H1 (cell line): ENCODE measurements at regions not wholly inside any gene's neighbourhood (a gene's known extent, or its start where the extent isn't known, plus 50 kb on each side); places are given as distances from the start of the nearest gene placed in this dataset.

Source experiments
- RAD21 ChIP-seq, 2 experiments: IDR thresholded peaks in 1 of 2; conservative IDR thresholded peaks in 1 of 2; 2 replicates each; pipeline ENCODE4 v1.6.1; 2011; ENCODE audit warnings: low read depth in 2 of 2, low read length in 2 of 2, improper control_type of control experiment in 1 of 2, inconsistent platforms in 1 of 2, mild to moderate bottlenecking in 1 of 2, moderate library complexity in 1 of 2
- SRF ChIP-seq: IDR thresholded peaks from 2 replicates; pipeline ENCODE4 v1.6.1; 2011; ENCODE audit warnings: mild to moderate bottlenecking, low read depth, low read length, moderate library complexity
- TF ChIP-seq, protein P1 (sequence below): IDR thresholded peaks from 2 replicates; pipeline ENCODE4 v1.6.1; 2012; ENCODE audit warnings: low read length, inconsistent platforms
- TF ChIP-seq, protein P2 (sequence below): IDR thresholded peaks from 2 replicates; pipeline ENCODE4 v1.6.1; 2011; ENCODE audit warnings: low read depth, mild to moderate bottlenecking, low read length; ENCODE audit not compliant: insufficient read depth

DNA sequence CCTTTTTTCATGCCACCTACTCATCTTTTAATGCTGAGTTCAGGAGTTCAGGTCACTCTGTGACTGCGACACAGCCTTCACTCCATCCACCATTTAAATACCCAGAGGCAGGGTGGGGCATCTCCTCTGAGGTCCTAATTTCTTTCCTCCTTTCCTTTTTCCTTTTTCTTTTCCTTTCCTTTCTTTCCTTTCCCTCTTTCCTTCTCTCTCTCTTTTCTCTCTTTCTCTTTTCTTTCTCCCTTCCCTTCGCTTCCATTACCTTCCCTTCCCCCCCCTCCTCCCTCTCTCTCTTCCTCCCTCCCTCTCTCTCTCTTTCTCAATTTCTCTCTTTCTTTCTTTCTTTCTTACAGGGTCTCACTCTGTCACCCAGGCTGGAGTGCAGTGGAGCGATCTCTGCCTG, 145.9 kb upstream of the SVIL start (continued):
- TF ChIP-seq, protein P1, sequence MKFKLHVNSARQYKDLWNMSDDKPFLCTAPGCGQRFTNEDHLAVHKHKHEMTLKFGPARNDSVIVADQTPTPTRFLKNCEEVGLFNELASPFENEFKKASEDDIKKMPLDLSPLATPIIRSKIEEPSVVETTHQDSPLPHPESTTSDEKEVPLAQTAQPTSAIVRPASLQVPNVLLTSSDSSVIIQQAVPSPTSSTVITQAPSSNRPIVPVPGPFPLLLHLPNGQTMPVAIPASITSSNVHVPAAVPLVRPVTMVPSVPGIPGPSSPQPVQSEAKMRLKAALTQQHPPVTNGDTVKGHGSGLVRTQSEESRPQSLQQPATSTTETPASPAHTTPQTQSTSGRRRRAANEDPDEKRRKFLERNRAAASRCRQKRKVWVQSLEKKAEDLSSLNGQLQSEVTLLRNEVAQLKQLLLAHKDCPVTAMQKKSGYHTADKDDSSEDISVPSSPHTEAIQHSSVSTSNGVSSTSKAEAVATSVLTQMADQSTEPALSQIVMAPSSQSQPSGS: no peak
- TF ChIP-seq, protein P2, sequence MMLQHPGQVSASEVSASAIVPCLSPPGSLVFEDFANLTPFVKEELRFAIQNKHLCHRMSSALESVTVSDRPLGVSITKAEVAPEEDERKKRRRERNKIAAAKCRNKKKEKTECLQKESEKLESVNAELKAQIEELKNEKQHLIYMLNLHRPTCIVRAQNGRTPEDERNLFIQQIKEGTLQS: no peak
- TF ChIP-seq RAD21 (IDR thresholded peaks at IDR 0.05 in 1 of 2, conservative IDR thresholded peaks at IDR 0.05 in 1 of 2; ENCODE audit: low read depth in 2 of 2, low read length in 2 of 2) (no peak), SRF (no peak)
